ENCODE measurements at regions not wholly inside any gene's neighbourhood (a gene's known extent, or its start where the extent isn't known, plus 50 kb on each side); places are given as distances from the start of the nearest gene placed in this dataset.

- TF ChIP-seq CTCF (IDR thresholded peaks at IDR 0.05; ENCODE audit: low read depth, low read length), result no peak
Observed at GRCh38 chr2:189951791-189952535, 110.6 kb downstream of the MSTN start.

GRCh38 chr2:189943009-189943408 lies 119.5 kb downstream of the MSTN start:
- DNase-seq (ENCODE audit: low read depth), result no peak
- H3K4me3 ChIP-seq (ENCODE audit: low read depth, low read length), result no peak overlapping the region
- TF ChIP-seq MAX (IDR thresholded peaks at IDR 0.05; ENCODE audit: low read depth, low read length) (no peak), MYC (IDR thresholded peaks at IDR 0.05; ENCODE audit: low read depth, low read length) (no peak), CTCF (IDR thresholded peaks at IDR 0.05; ENCODE audit: low read depth, low read length) (no peak), POLR2A (IDR thresholded peaks at IDR 0.05; ENCODE audit: extremely low read depth, insufficient read length) (no peak)

More at GRCh38 chr2:189951791-189952535, 110.6 kb downstream of the MSTN start:
- no peak for DNase-seq (ENCODE audit: low read depth)
- H3K4me3 ChIP-seq (ENCODE audit: low read depth, low read length), result no peak overlapping the region

GRCh38 chr2:189940913-189941312 lies 121.6 kb downstream of the MSTN start:
- no peak for TF ChIP-seq POLR2A (IDR thresholded peaks at IDR 0.05; ENCODE audit: extremely low read depth, insufficient read length)
- TF ChIP-seq MAX (IDR thresholded peaks at IDR 0.05; ENCODE audit: low read depth, low read length), result no peak
- no peak for TF ChIP-seq MYC (IDR thresholded peaks at IDR 0.05; ENCODE audit: low read depth, low read length)
- TF ChIP-seq CTCF (IDR thresholded peaks at IDR 0.05; ENCODE audit: low read depth, low read length), result no peak
- no peak overlapping the region for H3K4me3 ChIP-seq (ENCODE audit: low read depth, low read length)

GRCh38 chr2:189937691-189938090 lies 124.8 kb downstream of the MSTN start:
- no peak overlapping the region for H3K4me3 ChIP-seq (ENCODE audit: low read depth, low read length)
- DNase-seq (ENCODE audit: low read depth), result no peak
- TF ChIP-seq MYC (IDR thresholded peaks at IDR 0.05; ENCODE audit: low read depth, low read length) (no peak), MAX (IDR thresholded peaks at IDR 0.05; ENCODE audit: low read depth, low read length) (no peak), POLR2A (IDR thresholded peaks at IDR 0.05; ENCODE audit: extremely low read depth, insufficient read length) (no peak)

More at GRCh38 chr2:189940913-189941312, 121.6 kb downstream of the MSTN start:
- no peak for DNase-seq (ENCODE audit: low read depth)

GRCh38 chr2:189933911-189934399 lies 128.6 kb downstream of the MSTN start:
- H3K4me3 ChIP-seq (ENCODE audit: low read depth, low read length), result no peak overlapping the region
- TF ChIP-seq CTCF (IDR thresholded peaks at IDR 0.05; ENCODE audit: low read depth, low read length), result no peak
- TF ChIP-seq MAX (IDR thresholded peaks at IDR 0.05; ENCODE audit: low read depth, low read length), result no peak
- TF ChIP-seq MYC (IDR thresholded peaks at IDR 0.05; ENCODE audit: low read depth, low read length), result no peak
- DNase-seq (ENCODE audit: low read depth), result no peak

- no peak overlapping the region for H3K4me3 ChIP-seq (ENCODE audit: low read depth, low read length)
- no peak for TF ChIP-seq CTCF (IDR thresholded peaks at IDR 0.05; ENCODE audit: low read depth, low read length)
- TF ChIP-seq MYC (IDR thresholded peaks at IDR 0.05; ENCODE audit: low read depth, low read length), result no peak
- no peak for TF ChIP-seq MAX (IDR thresholded peaks at IDR 0.05; ENCODE audit: low read depth, low read length)
- TF ChIP-seq POLR2A (IDR thresholded peaks at IDR 0.05; ENCODE audit: extremely low read depth, insufficient read length), result no peak
- no peak for DNase-seq (ENCODE audit: low read depth)
Observed at GRCh38 chr2:189933041-189933440, 129.5 kb downstream of the MSTN start.

Measured in NB4 (cell line).